GM10266 (cell line): ENCODE measurements at regions not wholly inside any gene's neighbourhood (a gene's known extent, or its start where the extent isn't known, plus 50 kb on each side); places are given as distances from the start of the nearest gene placed in this dataset.

Source experiments
- DNase-seq: peaks from one replicate; pipeline ENCODE4 v3.0.0; 2012; ENCODE audit errors: extremely low spot score
- CTCF ChIP-seq: IDR thresholded peaks from 2 replicates; pipeline ENCODE4 v1.5.1; 2012; ENCODE audit warnings: mild to moderate bottlenecking, low read depth; ENCODE audit not compliant: control insufficient read depth, insufficient read depth; ENCODE audit errors: missing control alignments

- no peak for DNase-seq
- TF ChIP-seq CTCF, result no peak
These were observed 145.8 kb downstream of the GPBP1 start for GRCh38 chr5:57319628-57320027.

- TF ChIP-seq CTCF, result no peak
- DNase-seq, result no peak
These were observed 144.4 kb downstream of the GPBP1 start for GRCh38 chr5:57318251-57318650.

- no peak for DNase-seq
- TF ChIP-seq CTCF, result no peak
These were observed 143.5 kb downstream of the GPBP1 start for GRCh38 chr5:57317341-57317740.

- TF ChIP-seq CTCF, result no peak
- peak; percentile 8 for DNase-seq
These were observed 143.0 kb downstream of the GPBP1 start for GRCh38 chr5:57316798-57317327.

- DNase-seq, result no peak
- TF ChIP-seq CTCF, result no peak
These were observed 142.1 kb downstream of the GPBP1 start for GRCh38 chr5:57315941-57316340.
